Fibroblast of lung (primary cell): ENCODE measurements at regions not wholly inside any gene's neighbourhood (a gene's known extent, or its start where the extent isn't known, plus 50 kb on each side); places are given as distances from the start of the nearest gene placed in this dataset.

ENCODE experiments used
- DNase-seq, 2 donors: peaks; one replicate each; pipeline versions ENCODE4 v3.0.0 to v3.0.0-alpha.2; 2010; ENCODE audit warnings: low read depth in 2 of 2
- H2AFZ ChIP-seq: 2 replicates; pipeline ENCODE4 v1.5.1; 2012; ENCODE audit warnings: low read length, control low read depth, inconsistent platforms
- H3K27ac ChIP-seq: 2 replicates; pipeline ENCODE4 v1.5.1; 2011; ENCODE audit warnings: low read length, control low read depth; ENCODE audit not compliant: insufficient read depth
- H3K27me3 ChIP-seq: 2 replicates; pipeline ENCODE4 v1.5.1; 2011; ENCODE audit warnings: mild to moderate bottlenecking, low read length; ENCODE audit not compliant: control insufficient read depth, insufficient read depth
- H3K36me3 ChIP-seq: 2 replicates; pipeline ENCODE4 v1.5.1; 2011; ENCODE audit warnings: low read length; ENCODE audit not compliant: control insufficient read depth, insufficient read depth
- H3K4me1 ChIP-seq: 2 replicates; pipeline ENCODE4 v1.5.1; 2011; ENCODE audit warnings: low read length; ENCODE audit not compliant: control insufficient read depth, insufficient read depth; ENCODE audit errors: extremely low read depth
- H3K4me2 ChIP-seq: 2 replicates; pipeline ENCODE4 v1.5.1; 2011; ENCODE audit warnings: low read length, control low read depth; ENCODE audit not compliant: insufficient read depth; ENCODE audit errors: extremely low read depth
- H3K4me3 ChIP-seq, 4 experiments: fragments of 200-600 bp in 1 of 4; sonication (generic) in 1 of 4; replicated peaks in 1 of 4; 2 replicates each; pipeline ENCODE4 v1.5.1; 2011 to 2016; ENCODE audit warnings: low read length in 4 of 4, low read depth in 3 of 4, mild to moderate bottlenecking in 3 of 4, control low read depth in 2 of 4, inconsistent platforms in 1 of 4, mixed read lengths in 1 of 4; ENCODE audit not compliant: insufficient read depth in 1 of 4; ENCODE audit errors: control extremely low read depth in 1 of 4
- H3K79me2 ChIP-seq: 2 replicates; pipeline ENCODE4 v1.5.1; 2012; ENCODE audit warnings: mild to moderate bottlenecking, low read length, inconsistent platforms; ENCODE audit not compliant: control insufficient read depth, insufficient read depth
- H3K9ac ChIP-seq: 2 replicates; pipeline ENCODE4 v1.5.1; 2011; ENCODE audit warnings: mild to moderate bottlenecking, low read length, control low read depth; ENCODE audit not compliant: insufficient read depth
- H3K9me3 ChIP-seq: 2 replicates; pipeline ENCODE4 v1.5.1; 2012; ENCODE audit warnings: low read depth, low read length; ENCODE audit not compliant: control insufficient read depth, insufficient read depth
- H4K20me1 ChIP-seq: 2 replicates; pipeline ENCODE4 v1.5.1; 2011; ENCODE audit warnings: low read length; ENCODE audit not compliant: control insufficient read depth, insufficient read depth; ENCODE audit errors: extremely low read depth
- EZH2 ChIP-seq: IDR thresholded peaks from 2 replicates; pipeline ENCODE4 v1.5.1; 2012; ENCODE audit warnings: low read length, control low read depth, mild to moderate bottlenecking; ENCODE audit errors: missing control alignments
- TF ChIP-seq, protein P1 (sequence below), 2 donors: IDR thresholded peaks in 1 of 2; conservative IDR thresholded peaks in 1 of 2; 1 replicate in 1 of 2; 2 replicates in 1 of 2; pipeline ENCODE4 v1.5.1; 2011 to 2012; ENCODE audit warnings: low read length in 2 of 2, control low read depth in 1 of 2, inconsistent platforms in 1 of 2, low read depth in 1 of 2, mild to moderate bottlenecking in 1 of 2

DNA sequence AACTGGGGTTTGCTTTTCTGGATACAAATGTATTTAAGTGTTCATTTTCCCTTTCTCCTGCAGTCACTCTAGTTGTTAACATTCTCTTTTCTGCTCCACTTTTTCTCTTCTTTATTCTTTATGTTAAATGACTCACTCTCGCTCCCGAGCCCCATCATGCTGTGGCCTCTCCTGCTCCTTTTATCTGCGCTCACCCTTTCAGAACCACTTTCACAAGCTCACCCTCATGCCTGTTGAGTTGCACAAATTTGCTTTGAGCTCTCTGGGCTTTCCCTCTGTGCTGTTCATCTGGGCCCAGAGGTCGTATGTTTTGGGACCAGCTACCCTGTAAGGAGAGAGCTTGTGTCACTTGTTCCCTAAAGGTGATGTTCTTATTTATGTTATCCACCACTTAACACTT, 98.1 kb upstream of the ASCC3 start:
- TF ChIP-seq, protein P1, sequence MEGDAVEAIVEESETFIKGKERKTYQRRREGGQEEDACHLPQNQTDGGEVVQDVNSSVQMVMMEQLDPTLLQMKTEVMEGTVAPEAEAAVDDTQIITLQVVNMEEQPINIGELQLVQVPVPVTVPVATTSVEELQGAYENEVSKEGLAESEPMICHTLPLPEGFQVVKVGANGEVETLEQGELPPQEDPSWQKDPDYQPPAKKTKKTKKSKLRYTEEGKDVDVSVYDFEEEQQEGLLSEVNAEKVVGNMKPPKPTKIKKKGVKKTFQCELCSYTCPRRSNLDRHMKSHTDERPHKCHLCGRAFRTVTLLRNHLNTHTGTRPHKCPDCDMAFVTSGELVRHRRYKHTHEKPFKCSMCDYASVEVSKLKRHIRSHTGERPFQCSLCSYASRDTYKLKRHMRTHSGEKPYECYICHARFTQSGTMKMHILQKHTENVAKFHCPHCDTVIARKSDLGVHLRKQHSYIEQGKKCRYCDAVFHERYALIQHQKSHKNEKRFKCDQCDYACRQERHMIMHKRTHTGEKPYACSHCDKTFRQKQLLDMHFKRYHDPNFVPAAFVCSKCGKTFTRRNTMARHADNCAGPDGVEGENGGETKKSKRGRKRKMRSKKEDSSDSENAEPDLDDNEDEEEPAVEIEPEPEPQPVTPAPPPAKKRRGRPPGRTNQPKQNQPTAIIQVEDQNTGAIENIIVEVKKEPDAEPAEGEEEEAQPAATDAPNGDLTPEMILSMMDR (conservative IDR thresholded peaks at IDR 0.05 in 1 of 2, IDR thresholded peaks at IDR 0.05 in 1 of 2; ENCODE audit: low read depth in 1 of 2, low read length in 2 of 2) = no peak
- no peak for TF ChIP-seq EZH2
- H4K20me1 ChIP-seq = no peaks in the 10 kb centered on the region
- H3K4me1 ChIP-seq = no peaks in the 10 kb centered on the region
- H3K36me3 ChIP-seq = no peaks in the 10 kb centered on the region
- DNase-seq = no peak
- H3K27ac ChIP-seq = no peak overlapping the region
- no peak overlapping the region for H3K4me3 ChIP-seq
- H3K9me3 ChIP-seq = no peaks in the 10 kb centered on the region
- H2AFZ ChIP-seq = no peak overlapping the region
- H3K4me2 ChIP-seq = no peak overlapping the region
- no peaks in the 10 kb centered on the region for H3K27me3 ChIP-seq
- H3K9ac ChIP-seq = no peak overlapping the region
- H3K79me2 ChIP-seq = no peaks in the 10 kb centered on the region

DNA sequence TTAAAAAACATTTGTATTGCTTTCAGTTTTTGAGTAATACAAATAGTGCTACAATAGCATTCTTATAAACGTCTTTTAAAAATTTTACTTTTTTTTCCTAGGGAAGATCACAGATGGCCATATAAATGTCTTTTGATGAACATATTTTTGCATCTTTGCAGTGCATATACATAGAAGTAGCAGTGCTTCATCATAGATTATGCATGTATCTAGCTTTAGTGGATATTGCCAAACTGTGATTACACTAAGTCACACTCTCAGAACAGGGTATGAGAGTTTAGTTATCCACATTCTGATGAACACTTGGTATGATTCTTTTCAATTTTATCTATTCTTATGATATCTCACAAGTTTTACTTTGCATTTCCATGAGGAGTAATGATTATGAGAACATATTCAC, 99.8 kb upstream of the ASCC3 start:
- Histone ChIP-seq H3K27ac (no peak overlapping the region), H3K4me3 (no peak overlapping the region), H3K36me3 (no peaks in the 10 kb centered on the region), H2AFZ (no peak overlapping the region), H3K4me1 (no peaks in the 10 kb centered on the region), H3K9ac (no peak overlapping the region), H4K20me1 (no peaks in the 10 kb centered on the region), H3K4me2 (no peak overlapping the region), H3K27me3 (no peaks in the 10 kb centered on the region), H3K79me2 (no peaks in the 10 kb centered on the region), H3K9me3 (no peaks in the 10 kb centered on the region)
- TF ChIP-seq, protein P1 (conservative IDR thresholded peaks at IDR 0.05 in 1 of 2, IDR thresholded peaks at IDR 0.05 in 1 of 2; ENCODE audit: low read depth in 1 of 2, low read length in 2 of 2) = no peak
- TF ChIP-seq EZH2 = no peak
- no peak for DNase-seq

DNA sequence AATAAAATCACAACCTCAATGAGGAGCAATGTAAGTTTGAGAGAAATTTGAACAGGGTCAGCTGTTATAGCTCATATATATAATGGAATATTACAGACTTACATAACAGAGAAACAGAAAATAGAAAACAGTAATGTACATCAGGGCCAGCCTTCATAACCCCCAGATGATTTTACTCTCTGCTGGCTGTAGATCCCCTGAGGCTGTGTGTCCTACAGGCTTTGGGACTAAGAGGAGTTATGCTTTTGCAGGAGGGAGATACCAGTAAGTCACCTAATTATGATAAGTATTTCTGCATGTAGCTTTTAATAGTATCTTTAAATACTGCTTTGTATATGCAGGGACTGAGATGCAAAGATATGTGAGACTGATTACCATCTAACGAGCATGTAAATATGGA, 105.8 kb upstream of the ASCC3 start:
- Histone ChIP-seq H4K20me1 (no peaks in the 10 kb centered on the region), H3K27ac (no peak overlapping the region), H2AFZ (no peak overlapping the region), H3K4me2 (no peak overlapping the region), H3K27me3 (no peaks in the 10 kb centered on the region), H3K36me3 (no peaks in the 10 kb centered on the region), H3K9me3 (no peaks in the 10 kb centered on the region), H3K4me3 (no peak overlapping the region), H3K9ac (no peak overlapping the region), H3K79me2 (no peaks in the 10 kb centered on the region), H3K4me1 (no peaks in the 10 kb centered on the region)
- TF ChIP-seq EZH2 = no peak
- TF ChIP-seq, protein P1 (conservative IDR thresholded peaks at IDR 0.05 in 1 of 2, IDR thresholded peaks at IDR 0.05 in 1 of 2; ENCODE audit: low read depth in 1 of 2, low read length in 2 of 2) = no peak
- no peak for DNase-seq
